ENCODE measurements at regions not wholly inside any gene's neighbourhood (a gene's known extent, or its start where the extent isn't known, plus 50 kb on each side); places are given as distances from the start of the nearest gene placed in this dataset.

GRCh38 chr4:179858221-179858620 is 2385.0 kb upstream of the TENM3 start:
- TF ChIP-seq POLR2A (IDR thresholded peaks at IDR 0.05) (no peak), CTCF (IDR thresholded peaks at IDR 0.05 in 4 of 5, conservative IDR thresholded peaks at IDR 0.05 in 1 of 5) (no peak)

Measured in gastrocnemius medialis (tissue), 4 donors.